ENCODE measurements at regions not wholly inside any gene's neighbourhood (a gene's known extent, or its start where the extent isn't known, plus 50 kb on each side); places are given as distances from the start of the nearest gene placed in this dataset.

DNA sequence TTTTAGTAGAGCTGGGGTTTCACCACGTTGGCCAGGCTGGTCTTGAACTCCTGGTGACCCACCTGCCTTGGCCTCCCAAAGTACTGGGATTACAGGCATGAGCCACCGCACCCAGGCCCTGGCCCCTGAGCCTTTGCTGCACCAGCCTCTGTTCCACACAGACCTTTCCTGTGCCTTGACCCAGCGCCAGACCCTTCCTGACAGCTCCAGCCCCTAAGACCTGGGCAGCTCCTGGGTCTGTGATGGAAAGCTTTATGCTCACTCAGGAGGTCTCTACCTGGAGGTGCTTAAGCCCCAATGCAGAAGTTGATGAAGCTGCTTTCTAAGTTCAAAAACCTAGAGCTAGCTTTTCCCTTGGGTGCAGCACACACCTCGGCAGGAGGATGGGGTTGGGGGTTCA lies 58.8 kb upstream of the NEK6 start:
- TF ChIP-seq, protein P1, sequence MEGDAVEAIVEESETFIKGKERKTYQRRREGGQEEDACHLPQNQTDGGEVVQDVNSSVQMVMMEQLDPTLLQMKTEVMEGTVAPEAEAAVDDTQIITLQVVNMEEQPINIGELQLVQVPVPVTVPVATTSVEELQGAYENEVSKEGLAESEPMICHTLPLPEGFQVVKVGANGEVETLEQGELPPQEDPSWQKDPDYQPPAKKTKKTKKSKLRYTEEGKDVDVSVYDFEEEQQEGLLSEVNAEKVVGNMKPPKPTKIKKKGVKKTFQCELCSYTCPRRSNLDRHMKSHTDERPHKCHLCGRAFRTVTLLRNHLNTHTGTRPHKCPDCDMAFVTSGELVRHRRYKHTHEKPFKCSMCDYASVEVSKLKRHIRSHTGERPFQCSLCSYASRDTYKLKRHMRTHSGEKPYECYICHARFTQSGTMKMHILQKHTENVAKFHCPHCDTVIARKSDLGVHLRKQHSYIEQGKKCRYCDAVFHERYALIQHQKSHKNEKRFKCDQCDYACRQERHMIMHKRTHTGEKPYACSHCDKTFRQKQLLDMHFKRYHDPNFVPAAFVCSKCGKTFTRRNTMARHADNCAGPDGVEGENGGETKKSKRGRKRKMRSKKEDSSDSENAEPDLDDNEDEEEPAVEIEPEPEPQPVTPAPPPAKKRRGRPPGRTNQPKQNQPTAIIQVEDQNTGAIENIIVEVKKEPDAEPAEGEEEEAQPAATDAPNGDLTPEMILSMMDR (IDR thresholded peaks at IDR 0.05; ENCODE audit: extremely low read depth in 1 of 2, insufficient read depth in 1 of 2, low read depth in 1 of 2, low read length in 2 of 2), result no peak
- TF ChIP-seq EZH2 (IDR thresholded peaks at IDR 0.05; ENCODE audit: borderline replicate concordance, low read depth, low read length, severe bottlenecking), result no peak
